H9 (cell line): ENCODE measurements at regions not wholly inside any gene's neighbourhood (a gene's known extent, or its start where the extent isn't known, plus 50 kb on each side); places are given as distances from the start of the nearest gene placed in this dataset.

Experiments used
- DNase-seq: peaks from one replicate; pipeline ENCODE4 v3.0.0-alpha.2; 2017
- H2AFZ ChIP-seq: one replicate; pipeline ENCODE4 v1.6.1; 2013; ENCODE audit warnings: mild to moderate bottlenecking, low read length, control low read depth, moderate library complexity
- H2AK5ac ChIP-seq: 2 replicates; pipeline ENCODE4 v1.6.1; 2013; ENCODE audit warnings: low read length, control low read depth, mixed read lengths; ENCODE audit not compliant: insufficient read length
- H2BK120ac ChIP-seq: one replicate; pipeline ENCODE4 v1.6.1; 2013; ENCODE audit warnings: low read depth, mild to moderate bottlenecking, low read length, control low read depth, inconsistent platforms; ENCODE audit not compliant: poor library complexity, severe bottlenecking
- H2BK12ac ChIP-seq: 2 replicates; pipeline ENCODE4 v1.6.1; 2013; ENCODE audit warnings: low read length, control low read depth, mixed read lengths, low read depth; ENCODE audit not compliant: insufficient read length
- H2BK15ac ChIP-seq: 2 replicates; pipeline ENCODE4 v1.6.1; 2013; ENCODE audit warnings: low read depth, low read length, control low read depth
- H2BK20ac ChIP-seq: one replicate; pipeline ENCODE4 v1.6.1; 2013; ENCODE audit warnings: low read depth, mild to moderate bottlenecking, low read length, control low read depth, inconsistent platforms; ENCODE audit not compliant: poor library complexity, severe bottlenecking
- H2BK5ac ChIP-seq: 2 replicates; pipeline ENCODE4 v1.6.1; 2013; ENCODE audit warnings: low read length, control low read depth, mixed read lengths; ENCODE audit not compliant: insufficient read length
- H3K14ac ChIP-seq: 2 replicates; pipeline ENCODE4 v1.6.1; 2013; ENCODE audit warnings: low read length, control low read depth; ENCODE audit not compliant: insufficient read depth
- H3K18ac ChIP-seq: 2 replicates; pipeline ENCODE4 v1.6.1; 2013; ENCODE audit warnings: low read depth, mild to moderate bottlenecking, mixed read lengths, low read length, control low read depth; ENCODE audit not compliant: insufficient read length
- H3K23ac ChIP-seq: 2 replicates; pipeline ENCODE4 v1.6.1; 2013; ENCODE audit warnings: low read length, control low read depth, mixed read lengths, low read depth; ENCODE audit not compliant: insufficient read length
- H3K23me2 ChIP-seq: 2 replicates; pipeline ENCODE4 v1.6.1; 2013; ENCODE audit warnings: low read depth, mild to moderate bottlenecking, mixed read lengths, low read length, control low read depth; ENCODE audit not compliant: insufficient read length, poor library complexity, severe bottlenecking
- H3K27ac ChIP-seq: 2 replicates; pipeline ENCODE4 v1.5.1; 2013; ENCODE audit warnings: low read length, control low read depth, mixed read lengths, low read depth; ENCODE audit not compliant: insufficient read length
- H3K27me3 ChIP-seq: 2 replicates; pipeline ENCODE4 v1.6.1; 2013; ENCODE audit warnings: low read length, control low read depth, inconsistent platforms; ENCODE audit not compliant: insufficient read depth
- H3K4ac ChIP-seq: 2 replicates; pipeline ENCODE4 v1.6.1; 2013; ENCODE audit warnings: low read depth, mild to moderate bottlenecking, control low read depth, inconsistent platforms, low read length, moderate library complexity
- H3K4me1 ChIP-seq: 2 replicates; pipeline ENCODE4 v1.6.1; 2013; ENCODE audit warnings: low read length, control low read depth, inconsistent platforms; ENCODE audit not compliant: insufficient read depth
- H3K4me2 ChIP-seq: 2 replicates; pipeline ENCODE4 v1.6.1; 2013; ENCODE audit warnings: low read length, control low read depth, mixed read lengths; ENCODE audit not compliant: insufficient read length, insufficient read depth
- H3K56ac ChIP-seq: 2 replicates; pipeline ENCODE4 v1.6.1; 2013; ENCODE audit warnings: low read depth, mild to moderate bottlenecking, mixed read lengths, low read length, control low read depth; ENCODE audit not compliant: insufficient read length
- H3K79me1 ChIP-seq: 2 replicates; pipeline ENCODE4 v1.6.1; 2013; ENCODE audit warnings: low read depth, mild to moderate bottlenecking, moderate library complexity, low read length, control low read depth, inconsistent platforms; ENCODE audit not compliant: insufficient read depth, poor library complexity, severe bottlenecking
- H3K79me2 ChIP-seq: 2 replicates; pipeline ENCODE4 v1.6.1; 2013; ENCODE audit warnings: low read length, control low read depth, inconsistent platforms; ENCODE audit not compliant: insufficient read depth
- H3K9ac ChIP-seq: 2 replicates; pipeline ENCODE4 v1.6.1; 2013; ENCODE audit warnings: low read length, control low read depth, mixed read lengths; ENCODE audit not compliant: insufficient read length; ENCODE audit errors: extremely low read depth
- H3K9me3 ChIP-seq: one replicate; pipeline ENCODE4 v1.6.1; 2013; ENCODE audit warnings: low read depth, low read length, inconsistent platforms; ENCODE audit not compliant: control insufficient read depth
- H3T11ph ChIP-seq: one replicate; pipeline ENCODE4 v1.6.1; 2013; ENCODE audit warnings: mild to moderate bottlenecking, low read length, control low read depth, inconsistent platforms
- H4K20me1 ChIP-seq: one replicate; pipeline ENCODE4 v1.6.1; 2013; ENCODE audit not compliant: control insufficient read depth, insufficient read length, insufficient read depth
- H4K5ac ChIP-seq: 2 replicates; pipeline ENCODE4 v1.6.1; 2013; ENCODE audit warnings: low read depth, mild to moderate bottlenecking, mixed read lengths, low read length, control low read depth; ENCODE audit not compliant: insufficient read length
- H4K8ac ChIP-seq: replicated peaks from 2 replicates; pipeline ENCODE4 v1.6.1; 2013; ENCODE audit warnings: low read length, control low read depth, mixed read lengths, low read depth; ENCODE audit not compliant: insufficient read length
- H4K91ac ChIP-seq: 2 replicates; pipeline ENCODE4 v1.6.1; 2013; ENCODE audit warnings: low read depth, mild to moderate bottlenecking, moderate library complexity, mixed read lengths, low read length, control low read depth; ENCODE audit not compliant: insufficient read length
- H3K27ac Mint-ChIP-seq, 3 experiments: 2 replicates in 2 of 3; 3 replicates in 1 of 3; pipeline ENCODE4 v1.8.0; 2020 to 2021; ENCODE audit warnings: mixed read lengths in 3 of 3, mild to moderate bottlenecking in 1 of 3, moderate library complexity in 1 of 3
- H3K27me3 Mint-ChIP-seq: 2 replicates; pipeline ENCODE4 v1.8.0; 2021; ENCODE audit warnings: low read depth, mild to moderate bottlenecking, moderate library complexity, mixed read lengths
- H3K36me3 Mint-ChIP-seq, 3 experiments: 2 replicates in 2 of 3; 3 replicates in 1 of 3; pipeline ENCODE4 v1.8.0; 2020 to 2021; ENCODE audit warnings: low read depth in 3 of 3, mixed read lengths in 3 of 3; ENCODE audit not compliant: insufficient read depth in 1 of 3
- H3K4me1 Mint-ChIP-seq, 2 experiments: 2 replicates each; pipeline ENCODE4 v1.8.0; 2020; ENCODE audit warnings: mixed read lengths in 2 of 2
- H3K4me3 Mint-ChIP-seq, 2 experiments: 2 replicates in 1 of 2; 3 replicates in 1 of 2; pipeline ENCODE4 v1.8.0; 2020 to 2021; ENCODE audit warnings: mild to moderate bottlenecking in 2 of 2, mixed read lengths in 2 of 2, moderate library complexity in 1 of 2
- H3K9me3 Mint-ChIP-seq, 2 experiments: 2 replicates in 1 of 2; 3 replicates in 1 of 2; pipeline ENCODE4 v1.8.0; 2020; ENCODE audit warnings: mild to moderate bottlenecking in 2 of 2, mixed read lengths in 2 of 2, moderate library complexity in 1 of 2
- CTCF ChIP-seq: fragments of 200-600 bp; sonication (generic); conservative IDR thresholded peaks from 3 replicates; pipeline ENCODE4 v1.8.0; 2021; ENCODE audit warnings: antibody characterized with exemption, mild to moderate bottlenecking
- WGBS: extraction: QIAGEN DNeasy Blood & Tissue Kit; methylation state at CpG from one replicate; pipeline ENCODE4 v1.1.7; 2013; ENCODE audit warnings: missing lambda C conversion rate, low lambda C conversion rate, mixed read lengths; ENCODE audit not compliant: insufficient read length; ENCODE audit errors: extremely low coverage; 5-methylcytosine and 5-hydroxymethylcytosine counted together

GRCh38 chr5:68727931-68728330 is 365.9 kb upstream of the SLC30A5 start:
- H3K4me3 Mint-ChIP-seq: no peak overlapping the region
- Histone ChIP-seq H3K18ac (no peak overlapping the region), H4K91ac (no peak overlapping the region), H3K4ac (no peak overlapping the region), H3K27me3 (no peaks in the 10 kb centered on the region), H3K23me2 (no peaks in the 10 kb centered on the region), H3K79me1 (no peaks in the 10 kb centered on the region), H2BK120ac (no peak overlapping the region), H3K9me3 (no peaks in the 10 kb centered on the region), H4K8ac (no peak overlapping the region), H2AFZ (no peak overlapping the region), H3K27ac (no peak overlapping the region), H4K5ac (no peak overlapping the region), H2BK5ac (no peak overlapping the region), H2BK20ac (no peak overlapping the region), H4K20me1 (no peaks in the 10 kb centered on the region), H3T11ph (no peak overlapping the region), H3K56ac (no peak overlapping the region), H3K23ac (no peak overlapping the region), H3K4me2 (no peak overlapping the region), H3K79me2 (no peaks in the 10 kb centered on the region), H3K9ac (no peak overlapping the region), H2BK12ac (no peak overlapping the region), H3K4me1 (0 out of 2 replicates have a peak, but pooled peaks cover 3% of the 10 kb centered on the region), H2BK15ac (no peak overlapping the region), H3K14ac (no peak overlapping the region), H2AK5ac (no peak overlapping the region)
- no CpG with 5 or more reads among the region's 2 CpGs for WGBS
- peaks cover 2 to 8% of the 10 kb centered on the region in 2 experiments; a peak in 3 of 4 replicates for H3K4me1 Mint-ChIP-seq
- H3K27me3 Mint-ChIP-seq: no peaks in the 10 kb centered on the region
- no peak overlapping the region for H3K27ac Mint-ChIP-seq
- no peak for DNase-seq
- no peaks in the 10 kb centered on the region for H3K36me3 Mint-ChIP-seq
- peaks cover 0 to 4% of the 10 kb centered on the region in 2 experiments; a peak in 1 of 5 replicates for H3K9me3 Mint-ChIP-seq
- no peak for TF ChIP-seq CTCF
